NOMO-1 (cell line): ENCODE measurements at regions not wholly inside any gene's neighbourhood (a gene's known extent, or its start where the extent isn't known, plus 50 kb on each side); places are given as distances from the start of the nearest gene placed in this dataset.
"Not testable (repeated sequence)": the region's sequence is repeated elsewhere in the genome, so short reads cannot be mapped to it uniquely, and the experiment has no call there.

Experiments used
- DNase-seq, 2 experiments: peaks; one replicate each; lab custom pipeline; 2025; ENCODE audit not compliant: unreplicated experiment in 2 of 2; lab: John Stamatoyannopoulos, UW

GRCh38 chr10:22158426-22158825, 59.4 kb downstream of the EBLN1 start:
- DNase-seq, result no peak

GRCh38 chr10:22156750-22157149, 61.1 kb downstream of the EBLN1 start:
- peak in 1 of 2 experiments; percentile 38 for DNase-seq

- no peak for DNase-seq
Measured at GRCh38 chr10:22152403-22152802, 65.4 kb downstream of the EBLN1 start.

DNA sequence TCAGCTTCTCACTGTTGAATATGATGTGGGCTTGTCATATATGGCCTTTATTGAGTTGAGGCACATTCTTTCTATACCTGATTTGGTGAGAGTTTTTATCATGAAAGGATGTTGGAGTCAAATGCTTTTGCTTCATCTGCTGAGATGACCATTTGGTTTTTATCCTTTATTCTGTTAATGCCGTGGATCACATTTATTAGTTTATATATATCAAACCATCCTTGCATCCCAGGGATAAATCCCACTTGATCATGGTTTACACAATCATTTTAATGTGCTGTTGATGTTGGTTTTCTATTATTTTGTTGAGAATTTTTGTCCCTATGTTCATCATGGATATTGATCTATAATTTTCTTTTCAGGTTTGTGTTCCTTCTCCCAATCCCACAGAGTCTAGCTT, 67.0 kb downstream of the EBLN1 start:
- no peak for DNase-seq

GRCh38 chr10:22148961-22149360, 68.9 kb downstream of the EBLN1 start:
- DNase-seq, result no peak

GRCh38 chr10:22145873-22146272, 71.9 kb downstream of the EBLN1 start:
- DNase-seq, result not testable (repeated sequence)

GRCh38 chr10:22137542-22137941, 80.3 kb downstream of the EBLN1 start:
- no peak for DNase-seq

DNA sequence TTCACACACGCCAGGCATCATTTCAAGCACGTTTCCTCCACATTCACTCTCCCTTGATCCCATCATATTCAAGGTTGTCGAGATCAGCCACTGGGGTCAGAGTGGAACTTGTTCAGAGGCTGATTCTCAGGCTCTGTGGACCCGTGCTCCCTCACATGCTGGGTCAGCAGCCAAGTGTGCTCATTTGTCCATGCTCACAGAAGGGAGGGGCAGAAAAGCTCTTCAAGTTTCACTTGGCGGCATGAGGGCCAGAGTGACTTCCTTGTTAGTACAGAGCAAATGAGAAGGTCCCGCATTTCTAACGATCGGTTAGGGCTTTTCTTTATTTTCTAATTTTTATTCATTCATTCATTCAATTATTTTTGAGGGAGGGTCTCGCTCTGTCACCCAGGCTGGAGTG, 82.2 kb downstream of the EBLN1 start:
- DNase-seq, result no peak

DNA sequence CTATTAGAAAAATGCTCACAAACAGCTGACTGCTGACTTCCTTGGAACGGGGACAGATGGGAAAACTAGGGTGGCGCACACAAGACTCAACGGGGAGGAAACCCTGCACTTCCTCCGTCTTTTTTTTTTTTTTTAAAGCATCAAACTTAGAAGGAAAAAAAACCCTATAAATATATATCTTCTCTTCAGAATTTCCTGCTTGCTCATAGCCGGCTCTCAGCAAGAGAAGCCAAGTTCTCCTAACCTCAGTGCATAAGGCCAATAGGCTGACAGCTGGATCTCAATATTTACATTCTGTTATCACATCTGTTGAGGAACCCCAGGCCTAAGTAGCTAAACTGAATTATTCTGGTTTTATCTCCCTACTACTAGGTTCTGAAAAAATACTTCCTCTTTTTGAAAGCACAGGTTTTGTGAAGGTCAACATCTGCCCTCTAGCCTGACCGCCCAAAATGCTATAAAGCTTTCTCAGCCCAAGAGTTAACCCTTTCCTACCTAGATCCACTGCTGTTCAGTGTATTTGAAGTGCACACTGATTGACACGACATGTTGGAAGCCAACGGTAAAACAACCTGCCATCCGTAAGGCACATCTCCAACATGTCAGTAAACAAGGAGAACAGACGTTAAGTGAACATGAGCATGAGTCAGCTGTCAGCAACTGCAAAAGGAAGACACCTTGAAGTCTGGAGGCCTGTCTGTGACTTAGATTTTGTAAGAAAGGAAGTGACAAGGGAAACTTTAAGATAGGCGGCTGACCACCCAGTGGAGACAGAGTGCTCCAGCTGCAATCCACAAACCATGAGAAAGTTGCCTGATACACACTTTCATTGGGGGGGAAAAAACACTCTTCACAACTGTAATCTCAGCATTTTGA, 83.8 kb downstream of the EBLN1 start:
- peak; percentile 93 to 99 for DNase-seq

DNA sequence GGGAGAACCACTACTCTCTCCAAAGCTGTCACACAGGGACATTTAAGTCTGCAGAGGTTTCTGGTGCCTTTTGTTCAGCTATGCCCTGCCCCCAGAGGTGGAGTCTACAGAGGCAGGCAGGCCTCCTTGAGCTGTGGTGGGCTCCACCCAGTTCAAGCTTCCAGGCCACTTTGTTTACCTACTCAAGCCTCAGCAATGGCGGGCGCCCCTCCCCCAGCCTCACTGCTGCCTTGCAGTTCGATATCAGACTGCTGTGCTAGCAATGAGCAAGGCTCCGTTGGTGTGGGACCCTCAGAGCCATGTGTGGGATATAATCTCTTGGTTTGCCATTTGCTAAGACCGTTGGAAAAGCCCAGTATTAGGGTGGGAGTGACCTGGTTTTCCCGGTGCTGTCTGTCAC, 87.0 kb downstream of the EBLN1 start:
- not testable (repeated sequence) for DNase-seq

DNA sequence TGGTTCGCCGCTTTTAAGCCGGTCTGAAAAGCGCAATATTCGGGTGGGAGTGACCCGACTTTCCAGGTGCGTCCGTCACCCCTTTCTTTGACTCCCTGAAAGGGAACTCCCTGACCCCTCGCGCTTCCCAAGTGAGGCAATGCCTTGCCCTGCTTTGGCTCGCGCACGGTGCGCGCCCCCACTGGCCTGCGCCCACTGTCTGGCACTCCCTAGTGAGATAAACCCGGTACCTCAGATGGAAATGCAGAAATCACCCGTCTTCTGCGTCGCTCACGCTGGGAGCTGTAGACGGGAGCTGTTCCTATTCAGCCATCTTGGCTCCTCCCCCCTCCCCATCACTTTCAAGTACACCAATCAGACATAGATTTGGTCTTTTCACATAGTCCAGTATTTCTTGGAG, 88.2 kb downstream of the EBLN1 start:
- DNase-seq, result not testable (repeated sequence)

- DNase-seq, result not testable (repeated sequence)
Measured at GRCh38 chr10:22121181-22121580, 96.6 kb downstream of the EBLN1 start.

- not testable (repeated sequence) for DNase-seq
Measured at GRCh38 chr10:22120072-22120471, 97.7 kb downstream of the EBLN1 start.

- not testable (repeated sequence) for DNase-seq
Measured at GRCh38 chr10:22119575-22119974, 98.2 kb downstream of the EBLN1 start.

DNA sequence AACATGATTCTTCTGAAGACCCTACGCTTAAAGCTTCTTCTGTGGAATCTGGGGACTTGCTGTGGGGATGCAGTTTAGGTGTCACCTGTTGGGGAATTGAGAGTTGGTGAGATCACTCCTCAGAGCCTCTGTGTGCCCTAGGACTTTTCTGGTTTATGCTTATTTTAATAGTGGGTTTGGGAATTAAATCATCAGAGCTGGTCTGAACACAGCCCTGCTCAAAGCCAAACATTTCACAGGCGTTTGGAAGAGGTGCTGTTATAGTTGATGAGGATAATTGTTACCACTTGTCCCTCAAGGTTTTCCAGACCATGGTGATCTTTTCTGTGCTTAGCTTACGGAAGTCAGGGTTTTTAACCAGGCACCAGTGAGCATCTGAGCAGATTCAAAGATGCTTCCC, 106.1 kb downstream of the EBLN1 start:
- DNase-seq, result no peak

GRCh38 chr10:22111260-22111659, 106.6 kb downstream of the EBLN1 start:
- DNase-seq, result no peak

- no peak for DNase-seq
Measured at GRCh38 chr10:22110761-22111160, 107.1 kb downstream of the EBLN1 start.

GRCh38 chr10:22105270-22105669, 101.7 kb upstream of the DNAJC1 start:
- no peak for DNase-seq

DNA sequence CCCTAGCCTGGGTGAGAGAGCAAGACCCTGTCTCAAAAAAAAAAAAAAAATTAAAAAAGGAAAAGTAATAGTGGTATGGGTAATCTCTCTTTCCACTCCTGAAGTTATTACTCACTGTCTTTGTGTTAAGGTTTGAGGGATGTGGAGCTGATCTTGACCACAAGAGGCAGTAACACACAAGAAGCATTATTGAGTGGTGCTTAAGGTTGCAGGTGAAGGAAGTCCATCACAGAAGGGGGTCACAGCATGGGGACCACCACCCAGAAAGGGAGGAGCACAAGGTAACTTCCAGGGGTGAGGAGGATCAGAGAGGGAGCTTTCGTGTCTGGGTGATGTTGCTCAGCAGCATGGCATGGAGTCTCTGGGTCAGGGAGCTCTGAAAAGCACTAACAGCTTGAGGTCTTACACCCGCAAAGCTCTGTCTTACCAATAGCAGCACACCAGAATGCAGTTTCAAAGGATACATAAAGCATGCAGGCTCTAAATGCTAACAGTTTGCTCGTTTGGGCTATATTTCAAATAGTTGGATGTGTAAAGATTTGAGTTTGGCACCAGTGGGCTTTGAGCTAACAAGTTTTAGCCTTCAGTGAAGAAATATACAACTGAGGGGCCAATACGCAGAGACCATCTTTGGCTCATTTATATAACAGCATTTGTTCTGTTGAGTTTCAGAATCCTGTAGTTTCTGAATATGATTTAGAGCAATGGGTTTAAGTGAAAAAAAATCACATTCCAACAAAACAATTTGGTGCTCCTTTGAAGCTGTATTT, 100.4 kb upstream of the DNAJC1 start:
- peak; percentile 5 to 32 for DNase-seq

- DNase-seq, result no peak
Measured at GRCh38 chr10:22097696-22098095, 94.2 kb upstream of the DNAJC1 start.

DNA sequence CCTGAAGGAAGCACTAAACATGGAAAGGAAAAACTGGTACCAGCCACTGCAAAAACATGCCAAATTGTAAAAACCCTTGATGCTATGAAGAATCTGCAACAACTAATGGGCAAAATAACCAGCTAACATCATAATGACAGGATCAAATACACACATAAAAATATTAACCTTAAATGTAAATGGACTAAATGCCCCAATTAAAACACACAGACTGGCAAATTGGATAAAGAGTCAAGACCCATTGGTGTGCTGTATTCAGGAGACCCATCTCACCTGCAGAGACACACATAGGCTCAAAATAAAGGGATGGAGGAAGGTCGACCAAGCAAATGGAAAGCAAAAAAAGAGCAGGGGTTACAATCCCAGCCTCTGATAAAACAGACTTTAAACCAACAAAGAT, 87.7 kb upstream of the DNAJC1 start:
- DNase-seq, result not testable (repeated sequence)

DNA sequence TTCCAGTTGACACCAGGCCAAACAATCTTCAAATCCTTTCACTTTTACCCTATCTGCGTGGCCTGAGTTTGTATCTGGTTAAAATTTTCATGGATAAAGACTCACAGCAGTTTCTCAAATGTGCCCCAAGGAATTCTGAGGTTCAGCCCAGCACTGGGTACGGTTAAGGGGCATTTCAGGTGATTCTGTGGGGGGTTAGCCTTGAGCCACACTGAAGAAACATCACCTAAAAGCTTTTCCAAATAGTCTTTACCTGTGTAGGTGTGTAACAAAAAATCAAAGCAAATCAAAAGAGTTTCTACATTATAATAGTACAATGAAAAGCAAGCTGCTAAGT, 83.8 kb upstream of the DNAJC1 start:
- no peak for DNase-seq
